D721Med (cell line): ENCODE measurements at regions not wholly inside any gene's neighbourhood (a gene's known extent, or its start where the extent isn't known, plus 50 kb on each side); places are given as distances from the start of the nearest gene placed in this dataset.

Experiments used
- DNase-seq: peaks from one replicate; pipeline ENCODE4 v3.0.0; 2011; ENCODE audit warnings: low spot score; ENCODE audit not compliant: insufficient read length
- FAIRE-seq: peaks from 2 replicates; lab custom pipeline; 2011; peaks lifted over from hg19 to GRCh38; lab: Jason Lieb, UNC
- CTCF ChIP-seq: IDR thresholded peaks from 2 replicates; pipeline ENCODE4 v1.5.1; 2012; ENCODE audit warnings: mild to moderate bottlenecking, control low read depth; ENCODE audit not compliant: insufficient read depth; ENCODE audit errors: missing control alignments

DNA sequence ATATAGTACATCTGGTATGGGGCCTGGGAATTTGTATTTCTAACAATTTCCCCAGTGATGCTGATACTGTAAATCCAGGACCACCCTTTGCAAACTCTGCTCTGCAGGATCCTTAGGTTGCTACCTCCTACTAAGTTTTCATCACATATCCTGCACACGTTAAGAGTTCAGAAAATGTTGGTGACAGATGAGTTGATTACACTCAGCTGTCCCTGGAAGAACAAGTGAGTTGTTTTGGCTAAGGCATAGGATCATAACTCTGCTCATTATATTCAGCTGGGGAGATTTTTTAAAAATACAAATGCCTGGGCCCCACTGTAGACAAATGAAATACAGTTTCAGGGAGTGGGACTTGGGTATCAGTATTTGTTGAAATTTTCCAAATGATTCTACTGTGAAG is 274.6 kb upstream of the HABP2 start:
- no peak for FAIRE-seq
- DNase-seq: no peak
- no peak for TF ChIP-seq CTCF

- DNase-seq: no peak
- FAIRE-seq: no peak
- no peak for TF ChIP-seq CTCF
These were observed 274.2 kb upstream of the HABP2 start for GRCh38 chr10:113278664-113279063.

DNA sequence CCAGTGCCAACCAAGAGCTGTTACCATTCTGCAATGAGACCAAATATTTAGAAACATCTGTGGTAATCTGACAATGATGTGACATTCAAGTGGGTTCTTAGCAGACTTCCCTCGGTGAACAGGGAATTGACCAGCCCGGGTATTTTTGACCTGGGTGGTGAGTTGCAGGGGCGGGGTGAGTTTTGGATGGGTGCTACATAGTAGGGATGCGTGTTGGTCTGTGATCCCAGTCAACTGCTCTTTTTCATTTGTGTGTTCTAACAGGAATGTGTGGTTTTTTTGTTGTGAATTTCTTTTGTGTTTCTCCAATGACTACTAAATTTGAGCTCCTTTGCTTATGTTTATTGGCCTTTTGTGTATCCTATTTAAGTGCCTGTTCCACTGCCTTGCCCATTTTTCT is 273.6 kb upstream of the HABP2 start:
- DNase-seq (no peak), FAIRE-seq (no peak)
- TF ChIP-seq CTCF: no peak

GRCh38 chr10:113282564-113282963 is 270.3 kb upstream of the HABP2 start:
- FAIRE-seq (no peak), DNase-seq (no peak)
- TF ChIP-seq CTCF: no peak

- no peak for DNase-seq
- FAIRE-seq: no peak
- no peak for TF ChIP-seq CTCF
These were observed 269.7 kb upstream of the HABP2 start for GRCh38 chr10:113283189-113283588.

GRCh38 chr10:113284635-113285034 is 268.2 kb upstream of the HABP2 start:
- no peak for TF ChIP-seq CTCF
- no peak for FAIRE-seq
- DNase-seq: no peak

DNA sequence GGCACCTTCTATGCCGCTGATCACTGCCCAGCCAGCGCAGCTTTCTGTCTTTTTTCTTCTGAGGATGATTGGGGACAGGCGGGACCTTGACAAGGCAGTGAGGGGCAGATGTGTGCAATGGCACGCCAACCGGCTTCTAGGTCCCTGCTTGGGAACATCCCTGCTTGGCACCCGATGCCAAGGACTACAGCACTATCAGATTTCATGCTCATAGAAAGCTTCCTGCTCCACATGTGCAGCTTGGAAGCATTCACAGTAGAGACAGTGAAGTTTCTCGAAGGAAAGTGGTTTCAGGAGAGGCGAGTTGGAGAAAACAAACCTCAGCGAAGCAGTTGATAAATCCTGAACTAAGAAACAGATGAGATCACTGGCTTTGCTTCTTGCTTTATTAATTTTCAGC is 267.5 kb upstream of the HABP2 start:
- TF ChIP-seq CTCF: no peak
- DNase-seq (no peak), FAIRE-seq (no peak)
